HG03139 (cell line): ENCODE measurements at regions not wholly inside any gene's neighbourhood (a gene's known extent, or its start where the extent isn't known, plus 50 kb on each side); places are given as distances from the start of the nearest gene placed in this dataset.
"Not testable (repeated sequence)": the region's sequence is repeated elsewhere in the genome, so short reads cannot be mapped to it uniquely, and the experiment has no call there.

Experiments
- ATAC-seq: cut with Tn5 transposase; IDR thresholded peaks from one replicate; pipeline ENCODE4 v1.9.1; 2021; ENCODE audit not compliant: unreplicated experiment

DNA sequence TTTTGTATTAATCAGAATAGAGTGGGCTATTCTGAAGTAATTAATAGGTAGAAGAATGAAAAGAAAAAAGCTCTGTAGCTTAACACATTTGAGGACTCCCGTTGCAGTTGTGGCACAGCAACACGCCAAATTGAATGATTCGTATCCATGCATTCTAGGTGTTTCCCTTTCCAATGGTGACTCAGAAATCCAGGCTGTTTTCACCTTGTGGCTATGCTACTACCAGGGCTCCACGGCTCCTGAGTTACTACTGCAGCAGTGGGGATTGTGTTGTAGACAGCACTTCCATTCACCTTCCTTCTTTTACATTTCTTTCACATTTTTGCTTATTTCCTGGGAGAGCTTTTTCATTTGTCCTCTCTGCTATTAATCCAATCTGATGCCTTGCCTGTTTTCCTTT is 1616.4 kb downstream of the CDH8 start:
- no peak for ATAC-seq

DNA sequence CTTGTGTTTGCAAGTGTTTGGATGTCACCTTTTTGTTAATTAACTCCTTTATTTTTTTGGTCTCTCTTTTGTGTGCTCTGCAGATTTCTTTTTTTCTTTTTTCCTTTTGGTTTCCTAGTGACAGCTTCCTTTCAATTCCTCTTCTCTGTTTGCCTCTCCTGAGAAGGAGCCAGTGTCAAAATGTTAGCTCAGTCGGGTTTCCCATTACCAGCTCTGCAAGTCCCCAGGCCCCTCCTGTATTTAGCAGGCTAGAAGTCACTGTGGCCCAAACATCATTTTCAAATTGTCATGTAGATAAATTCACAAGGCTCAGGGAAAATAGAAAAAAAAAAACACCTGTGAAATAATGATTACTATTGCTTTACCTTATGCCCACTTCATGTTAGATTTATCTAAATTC is 1621.6 kb downstream of the CDH8 start:
- ATAC-seq = no peak

DNA sequence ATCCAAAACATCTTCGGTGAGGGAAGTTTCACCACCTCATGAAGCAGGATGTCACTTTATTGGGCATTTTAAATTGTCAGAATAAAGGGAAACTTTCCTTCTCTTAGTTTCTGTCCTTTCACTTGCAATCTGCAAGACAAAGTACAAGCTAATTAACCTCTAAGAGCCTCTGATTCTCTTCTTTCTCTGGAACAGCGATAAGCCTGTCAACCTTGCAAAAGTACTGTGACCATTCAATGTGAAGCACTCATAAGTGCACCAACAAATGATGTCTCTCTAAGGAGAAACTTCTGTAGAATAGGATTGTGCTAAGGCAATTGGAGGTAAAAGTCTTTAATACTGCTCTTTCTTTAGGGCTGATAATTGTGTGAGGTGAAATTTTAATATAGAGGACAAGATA is 1622.3 kb downstream of the CDH8 start:
- ATAC-seq = no peak

DNA sequence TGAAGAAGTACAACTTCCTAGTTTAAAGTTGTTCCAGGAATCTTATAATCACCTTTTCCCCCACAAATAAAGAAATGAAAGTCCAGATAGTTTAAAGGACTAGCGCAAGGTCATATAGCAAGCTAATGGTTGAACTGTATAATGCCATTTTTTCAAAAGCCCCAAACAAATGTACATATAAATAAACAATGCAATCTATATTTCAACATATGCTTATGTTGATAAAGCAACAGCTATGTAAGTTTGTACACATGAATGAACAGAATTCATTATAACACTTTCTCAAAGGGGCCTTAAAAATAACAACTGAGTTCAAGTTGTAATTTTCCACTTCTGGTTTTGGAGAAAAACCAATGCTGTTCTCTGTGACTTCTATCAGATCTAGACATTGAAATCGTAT is 1628.6 kb downstream of the CDH8 start:
- ATAC-seq = no peak

- ATAC-seq = no peak
Observed at GRCh38 chr16:60407034-60407433, 1629.2 kb downstream of the CDH8 start.

GRCh38 chr16:60405286-60405685 is 1631.0 kb downstream of the CDH8 start:
- no peak for ATAC-seq

GRCh38 chr16:60404401-60404800 is 1631.8 kb downstream of the CDH8 start:
- no peak for ATAC-seq

- not testable (repeated sequence) for ATAC-seq
Observed at GRCh38 chr16:60402941-60403340, 1633.3 kb downstream of the CDH8 start.

DNA sequence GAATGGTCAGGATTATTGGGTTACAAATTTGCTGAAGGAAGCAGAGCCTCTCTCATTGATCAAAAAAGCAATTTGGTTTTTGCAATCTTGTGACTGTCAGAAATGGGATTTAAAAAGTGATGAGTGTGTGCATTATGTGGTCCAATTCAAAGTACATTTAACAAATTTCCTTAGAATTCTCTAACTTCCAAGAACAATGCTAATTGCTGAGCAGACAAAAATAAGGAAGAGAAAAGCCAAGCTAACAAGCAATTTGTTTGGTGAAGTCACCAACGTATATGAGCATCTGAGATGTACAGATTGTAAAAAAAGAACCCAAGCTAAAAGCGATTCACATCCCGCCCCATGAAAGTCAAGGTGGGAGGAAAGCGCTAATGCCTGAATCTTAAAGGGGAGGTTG is 1643.9 kb downstream of the CDH8 start:
- no peak for ATAC-seq

DNA sequence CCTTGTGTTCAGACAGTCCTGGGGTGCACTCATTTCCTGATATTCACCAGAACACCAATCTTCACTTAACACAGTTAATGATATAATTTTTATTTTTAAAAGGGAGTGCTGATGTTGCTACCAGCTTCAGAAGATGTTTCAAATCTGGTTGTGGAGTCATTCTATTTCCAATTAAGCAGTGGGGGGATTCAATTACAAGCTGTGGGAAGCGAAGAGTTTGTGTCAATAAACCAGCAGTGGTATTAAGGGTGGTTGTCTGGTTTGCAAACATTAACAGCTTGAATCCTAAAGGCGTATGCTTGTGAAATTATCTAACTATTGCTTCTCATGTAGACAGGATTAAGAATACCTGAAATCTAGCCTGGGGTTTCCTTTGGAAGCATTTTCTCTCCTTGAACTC is 1637.5 kb upstream of the GOT2 start:
- no peak for ATAC-seq

DNA sequence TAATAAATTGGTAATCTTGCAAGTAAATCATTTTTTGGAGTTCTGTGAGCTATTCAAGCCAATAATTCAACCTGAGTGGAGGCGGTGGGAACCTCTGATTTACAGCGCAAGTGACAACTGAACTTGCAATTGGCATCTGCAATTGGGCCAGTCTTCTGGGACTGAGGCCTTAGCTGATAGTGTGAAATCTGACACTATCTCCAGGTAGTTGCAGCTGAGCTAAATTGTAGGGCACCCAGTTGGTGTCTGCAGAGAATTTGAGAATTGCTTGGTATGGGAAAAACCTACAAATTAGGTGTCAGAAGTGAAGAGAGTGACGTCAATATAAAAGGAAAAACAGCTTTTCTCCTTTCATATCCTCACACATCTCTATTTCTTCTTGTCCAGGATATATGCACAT is 1633.6 kb upstream of the GOT2 start:
- ATAC-seq = no peak

DNA sequence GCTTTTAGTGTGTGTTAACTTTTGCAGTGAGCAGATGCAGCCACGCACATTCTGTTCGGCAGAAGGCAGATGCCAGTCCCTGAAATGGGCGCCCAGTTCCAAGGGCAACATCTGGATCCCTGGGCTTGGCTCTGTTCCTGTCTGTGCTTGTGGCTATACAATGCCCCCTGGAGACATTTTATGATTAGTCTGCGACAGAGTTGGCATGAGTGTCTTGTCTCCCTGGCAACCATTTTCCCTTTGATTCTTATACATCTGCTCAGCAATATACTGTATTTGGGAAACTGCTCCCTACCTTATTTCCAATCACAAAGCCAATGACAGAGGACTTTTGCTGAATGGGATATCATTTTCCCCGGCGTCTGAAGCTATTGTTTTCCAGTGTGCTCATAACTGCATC is 1629.5 kb upstream of the GOT2 start:
- ATAC-seq = no peak

DNA sequence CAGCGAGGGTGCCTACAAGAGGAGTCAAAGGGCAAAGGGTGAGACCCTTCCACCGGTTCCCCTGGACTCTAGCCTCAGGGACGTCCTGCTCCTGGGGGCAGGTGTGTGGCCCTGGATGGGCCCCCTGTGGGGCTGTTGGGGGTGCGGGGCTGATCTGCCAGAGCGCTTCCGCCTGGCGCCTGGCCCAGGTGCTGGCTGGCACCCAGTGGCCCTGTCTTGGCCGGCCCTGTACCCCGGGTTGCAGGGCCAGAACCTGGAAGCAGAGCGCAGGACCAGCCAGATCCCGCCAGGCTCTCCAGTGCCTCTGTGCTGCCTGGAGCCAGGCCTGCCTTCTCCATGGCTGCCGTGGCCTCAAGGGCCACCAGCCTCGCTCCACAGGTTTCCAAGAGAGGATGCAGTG is 1625.8 kb upstream of the GOT2 start:
- not testable (repeated sequence) for ATAC-seq

GRCh38 chr16:60359412-60359811 is 1625.3 kb upstream of the GOT2 start:
- ATAC-seq = not testable (repeated sequence)

DNA sequence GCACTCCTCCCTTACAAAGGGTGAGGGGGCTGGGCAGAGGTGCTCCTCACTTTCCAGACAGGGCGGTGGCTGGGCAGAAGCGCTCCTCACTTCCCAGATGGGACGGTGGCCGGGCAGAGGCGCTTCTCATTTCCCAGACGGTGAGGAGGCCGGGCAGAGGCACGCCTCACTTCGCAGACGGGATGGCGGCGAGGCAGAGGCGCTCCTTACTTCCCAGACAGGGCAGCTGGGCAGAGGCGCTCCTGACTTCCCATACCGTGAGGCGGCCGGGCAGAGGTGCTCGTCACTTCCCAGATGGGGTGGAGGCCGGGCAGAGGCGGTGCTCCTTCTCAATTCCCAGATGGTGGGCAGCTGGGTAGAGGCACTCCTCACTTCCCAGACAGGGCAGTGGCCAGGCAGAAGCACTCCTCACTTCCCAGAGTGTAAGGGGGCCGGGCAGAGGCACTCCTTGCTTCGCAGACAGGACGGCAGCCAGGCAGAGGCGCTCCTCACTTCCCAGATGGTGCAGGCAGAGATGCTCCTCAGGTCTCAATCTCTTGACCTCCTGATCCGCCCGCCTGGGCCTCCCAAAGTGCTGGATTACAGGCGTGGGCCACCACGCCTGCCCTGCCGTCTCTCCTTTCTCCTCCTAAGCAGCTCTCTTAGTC is 1623.9 kb upstream of the GOT2 start:
- not testable (repeated sequence) for ATAC-seq

DNA sequence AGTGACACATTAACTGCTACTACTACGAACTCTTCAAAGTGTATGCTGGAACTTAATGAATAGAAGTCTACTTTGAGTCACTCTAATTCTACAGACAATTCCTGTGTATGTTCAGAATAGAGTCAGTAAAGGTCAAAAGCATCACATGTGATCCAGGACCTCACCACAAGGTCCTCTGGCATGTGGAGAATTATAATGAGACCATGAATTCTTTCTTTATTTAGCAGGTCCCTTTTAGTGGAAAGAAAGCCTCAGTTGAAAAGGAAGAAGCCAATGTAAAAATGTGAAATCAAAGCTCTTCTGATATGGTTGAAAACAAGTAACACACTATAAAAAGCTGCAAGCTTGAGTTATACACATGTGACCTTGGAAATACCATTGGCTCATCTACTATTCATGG is 1612.1 kb upstream of the GOT2 start:
- ATAC-seq = no peak

DNA sequence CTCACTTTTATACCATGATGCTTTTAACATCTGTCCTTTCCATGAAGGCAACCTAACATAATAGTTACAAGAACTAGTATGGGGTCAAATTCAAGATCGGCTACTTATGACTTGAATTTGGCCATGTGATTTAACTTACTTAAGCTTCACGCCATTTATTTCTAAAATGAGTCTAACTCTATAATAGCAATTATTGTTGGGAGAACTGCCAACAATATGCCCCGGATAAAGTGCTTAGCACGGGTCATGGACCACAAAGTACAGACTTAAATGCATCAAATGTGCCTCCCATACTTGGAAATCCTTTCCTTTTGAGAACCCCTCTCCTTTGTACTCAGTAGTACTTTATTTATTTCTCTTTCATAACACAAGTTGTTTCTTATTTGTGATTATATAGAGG is 1603.6 kb upstream of the GOT2 start:
- ATAC-seq = no peak

GRCh38 chr16:60331168-60331567 is 1597.1 kb upstream of the GOT2 start:
- ATAC-seq = no peak

- ATAC-seq = no peak
Observed at GRCh38 chr16:60329108-60329507, 1595.0 kb upstream of the GOT2 start.

DNA sequence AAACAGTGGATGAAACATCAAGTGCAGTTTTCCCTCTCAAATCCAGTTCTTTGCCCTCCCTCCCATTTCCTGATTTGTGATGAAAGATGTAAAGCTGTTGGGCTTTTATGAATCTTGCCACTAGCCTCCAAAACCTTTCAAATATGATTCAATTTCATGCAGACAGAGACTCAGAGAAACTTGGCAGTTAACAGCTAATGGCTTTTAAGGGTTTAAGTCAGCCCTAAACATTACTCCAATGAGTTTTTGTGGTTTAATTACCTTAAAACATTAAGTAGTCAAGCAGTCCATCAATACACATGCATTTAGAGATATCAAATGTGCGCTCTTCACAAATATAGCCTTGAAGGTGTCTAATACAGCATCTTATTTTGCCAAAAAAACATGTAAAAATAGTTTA is 1594.0 kb upstream of the GOT2 start:
- no peak for ATAC-seq

- no peak for ATAC-seq
Observed at GRCh38 chr16:60318486-60318885, 1584.4 kb upstream of the GOT2 start.

DNA sequence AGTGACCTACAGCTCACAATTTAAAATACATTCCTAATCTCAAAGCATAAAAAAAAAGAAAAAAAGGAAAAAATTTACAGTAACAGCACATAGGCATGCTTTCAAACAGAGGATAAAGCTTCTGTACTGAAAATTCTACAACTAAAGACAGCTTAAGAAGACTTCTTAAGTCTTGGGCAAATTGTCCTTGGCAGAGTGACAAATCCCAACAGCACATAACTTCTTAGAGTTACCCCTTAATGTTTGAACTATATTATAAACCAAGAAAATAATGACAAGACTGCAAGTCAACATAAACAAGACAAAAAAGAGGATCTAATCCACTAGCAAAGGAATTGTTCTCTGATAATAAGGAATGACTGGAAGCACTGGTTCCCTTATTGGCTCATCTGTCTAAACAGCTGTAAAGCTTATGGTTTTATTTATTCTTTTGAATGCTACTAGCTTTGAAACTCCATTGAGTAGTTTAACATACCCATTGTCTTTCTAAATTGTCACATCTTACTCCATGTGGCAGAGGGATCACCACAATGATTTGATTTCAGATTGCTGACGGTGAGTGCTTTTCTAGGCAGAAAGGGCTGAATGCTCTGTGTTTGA is 1576.8 kb upstream of the GOT2 start:
- no peak for ATAC-seq

DNA sequence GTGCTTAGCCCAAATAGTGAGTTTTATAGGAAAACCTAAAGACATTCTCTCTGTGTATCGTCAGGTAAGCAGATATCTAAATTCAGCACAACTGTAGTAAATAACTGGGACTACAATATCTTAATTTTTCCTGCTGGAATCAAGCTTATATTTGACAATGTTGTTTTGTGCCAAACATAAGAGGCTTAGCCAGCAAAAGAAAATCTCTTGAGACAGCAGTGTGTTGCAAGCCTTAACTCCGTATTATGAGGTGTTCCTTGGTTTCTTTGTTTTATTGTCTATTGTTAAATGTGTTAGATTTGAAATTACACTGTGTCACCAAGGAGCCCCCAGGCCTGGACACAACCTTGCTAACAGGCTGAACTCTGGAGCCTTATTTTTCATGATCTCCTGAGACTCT is 1570.6 kb upstream of the GOT2 start:
- no peak for ATAC-seq
